ENCODE measurements at regions not wholly inside any gene's neighbourhood (a gene's known extent, or its start where the extent isn't known, plus 50 kb on each side); places are given as distances from the start of the nearest gene placed in this dataset.

- TF ChIP-seq POLR2A (IDR thresholded peaks at IDR 0.05), result no peak
- TF ChIP-seq, protein P1, sequence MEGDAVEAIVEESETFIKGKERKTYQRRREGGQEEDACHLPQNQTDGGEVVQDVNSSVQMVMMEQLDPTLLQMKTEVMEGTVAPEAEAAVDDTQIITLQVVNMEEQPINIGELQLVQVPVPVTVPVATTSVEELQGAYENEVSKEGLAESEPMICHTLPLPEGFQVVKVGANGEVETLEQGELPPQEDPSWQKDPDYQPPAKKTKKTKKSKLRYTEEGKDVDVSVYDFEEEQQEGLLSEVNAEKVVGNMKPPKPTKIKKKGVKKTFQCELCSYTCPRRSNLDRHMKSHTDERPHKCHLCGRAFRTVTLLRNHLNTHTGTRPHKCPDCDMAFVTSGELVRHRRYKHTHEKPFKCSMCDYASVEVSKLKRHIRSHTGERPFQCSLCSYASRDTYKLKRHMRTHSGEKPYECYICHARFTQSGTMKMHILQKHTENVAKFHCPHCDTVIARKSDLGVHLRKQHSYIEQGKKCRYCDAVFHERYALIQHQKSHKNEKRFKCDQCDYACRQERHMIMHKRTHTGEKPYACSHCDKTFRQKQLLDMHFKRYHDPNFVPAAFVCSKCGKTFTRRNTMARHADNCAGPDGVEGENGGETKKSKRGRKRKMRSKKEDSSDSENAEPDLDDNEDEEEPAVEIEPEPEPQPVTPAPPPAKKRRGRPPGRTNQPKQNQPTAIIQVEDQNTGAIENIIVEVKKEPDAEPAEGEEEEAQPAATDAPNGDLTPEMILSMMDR (IDR thresholded peaks at IDR 0.05 in 4 of 5, conservative IDR thresholded peaks at IDR 0.05 in 1 of 5), result no peak
These were observed 464.7 kb upstream of the SLC35B3 start for GRCh38 chr6:8900056-8900455.

Measured in gastrocnemius medialis (tissue), 4 donors.